Caki2 (cell line): ENCODE measurements at regions not wholly inside any gene's neighbourhood (a gene's known extent, or its start where the extent isn't known, plus 50 kb on each side); places are given as distances from the start of the nearest gene placed in this dataset.

Experiments used
- DNase-seq: peaks from one replicate; pipeline ENCODE4 v3.0.0-alpha.2; 2015; ENCODE audit warnings: low read depth
- in situ Hi-C: cut with HindIII; loops from 2 replicates; pipeline ENCODE4 v1.10.0; 2016; ENCODE audit warnings: low sequenced_read_pairs, low pct_unique_long_range_greater_than_20kb, mixed read lengths

DNA sequence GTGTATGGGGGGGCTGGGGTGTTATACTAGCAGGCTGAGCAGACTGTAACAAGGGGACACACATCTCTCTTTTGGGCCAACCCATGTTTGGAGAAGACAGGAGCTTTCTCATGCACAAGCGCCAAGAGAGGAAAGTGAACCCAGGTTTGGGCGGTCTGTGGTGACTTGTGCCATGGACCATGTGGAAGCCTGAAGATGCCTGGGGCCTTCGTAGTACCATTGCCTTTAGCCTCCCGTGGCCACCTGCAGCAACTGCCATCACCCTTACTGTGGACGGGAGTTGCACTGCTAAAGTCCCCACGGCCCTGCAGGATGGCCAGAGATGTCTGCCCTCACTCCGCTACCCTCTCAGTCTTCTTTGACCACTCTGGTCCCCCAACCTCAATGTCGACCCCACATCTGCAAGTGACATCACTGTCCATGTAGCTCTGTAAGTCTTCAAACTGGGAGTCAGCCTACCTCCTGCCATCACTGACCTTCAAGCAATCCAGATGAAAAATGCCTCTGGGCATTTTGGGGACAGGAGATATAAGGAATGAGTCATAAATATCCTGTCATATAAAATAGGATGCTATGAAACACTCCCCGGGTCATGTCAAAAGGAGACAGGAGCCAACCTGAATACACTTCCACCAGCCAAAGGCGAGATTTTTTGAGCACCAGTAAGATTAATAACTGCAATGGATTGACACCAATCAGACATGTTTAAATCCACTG lies 74.7 kb upstream of the C15orf39 start:
- in situ Hi-C loops: no loop called here
- no peak for DNase-seq

DNA sequence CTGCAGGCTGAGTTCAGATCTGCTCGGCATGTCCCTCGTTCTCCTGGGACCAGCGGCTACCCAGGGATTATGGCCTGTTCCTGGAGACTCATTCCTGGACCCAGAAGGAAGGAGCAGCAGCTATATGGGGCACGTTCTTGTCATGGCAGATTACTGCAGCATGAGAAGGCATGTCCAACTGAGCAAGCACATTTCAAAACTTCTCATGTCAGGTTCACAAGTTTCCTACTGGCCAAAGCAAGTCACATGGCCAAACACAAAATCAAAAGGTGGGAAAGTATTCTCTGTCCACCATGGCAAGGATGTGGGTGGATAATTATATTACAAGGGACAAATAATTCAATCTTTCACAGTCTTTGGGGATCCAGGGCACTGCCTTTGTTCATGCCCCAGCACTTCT lies 71.9 kb upstream of the C15orf39 start:
- in situ Hi-C loops: no loop called here
- DNase-seq: no peak

DNA sequence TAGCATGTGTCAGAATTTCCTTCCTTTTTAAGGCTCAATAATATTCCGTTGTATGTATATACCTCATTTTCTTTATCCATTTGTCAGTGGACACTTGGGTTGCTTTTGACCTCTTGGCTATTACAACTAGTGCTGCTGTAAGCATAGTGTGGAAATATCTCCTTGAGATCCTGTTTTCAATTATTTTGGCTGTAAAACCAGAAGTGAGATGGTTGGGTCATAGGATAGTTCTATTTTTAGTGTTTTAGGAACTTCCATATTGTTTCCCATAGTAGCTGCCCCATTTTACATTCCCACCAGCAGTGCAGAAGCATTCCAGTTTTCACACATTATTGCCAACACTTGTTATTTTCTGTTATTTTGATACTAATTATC lies 70.4 kb upstream of the C15orf39 start:
- no peak for DNase-seq
- in situ Hi-C loops: no loop called here

DNA sequence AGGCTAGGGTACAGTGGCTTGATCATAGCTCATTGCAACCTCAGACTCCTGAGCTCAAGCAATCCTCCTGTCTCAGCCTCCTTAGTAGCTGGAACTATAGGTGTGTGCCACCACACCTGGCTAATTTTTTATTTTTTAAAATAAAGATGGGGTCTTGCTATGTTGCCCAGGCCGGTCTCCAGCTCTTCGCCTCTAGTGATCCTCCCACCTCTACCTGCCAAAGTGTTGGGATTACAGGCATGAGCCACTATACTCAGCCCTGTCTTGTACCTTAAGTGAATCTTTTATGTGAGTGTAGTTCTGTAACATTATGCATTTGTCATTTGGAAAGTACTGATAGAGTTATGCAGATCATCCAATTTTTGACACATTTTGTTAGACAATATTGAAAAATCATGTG lies 66.9 kb upstream of the C15orf39 start:
- no peak for DNase-seq
- in situ Hi-C loops: no loop called here

DNA sequence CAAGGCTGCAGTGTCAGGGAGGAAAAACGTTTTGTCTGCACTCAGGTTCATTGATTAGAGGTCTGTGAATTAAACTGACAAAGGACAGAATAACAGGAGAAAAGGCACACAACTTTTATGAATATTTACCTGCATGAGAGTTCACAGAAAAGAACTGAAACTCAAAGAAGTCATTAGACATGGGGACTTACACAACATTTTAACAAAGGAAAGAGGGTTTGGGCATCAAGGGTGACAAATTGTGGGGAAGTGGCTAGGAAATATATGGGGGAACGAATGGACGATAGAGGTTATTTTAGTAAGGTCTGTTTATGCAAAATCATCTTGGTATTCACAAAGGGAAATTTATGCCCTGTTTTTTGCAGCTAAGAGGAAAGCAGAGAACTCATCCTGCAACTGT lies 65.6 kb upstream of the C15orf39 start:
- in situ Hi-C loops: no loop called here
- DNase-seq: no peak

DNA sequence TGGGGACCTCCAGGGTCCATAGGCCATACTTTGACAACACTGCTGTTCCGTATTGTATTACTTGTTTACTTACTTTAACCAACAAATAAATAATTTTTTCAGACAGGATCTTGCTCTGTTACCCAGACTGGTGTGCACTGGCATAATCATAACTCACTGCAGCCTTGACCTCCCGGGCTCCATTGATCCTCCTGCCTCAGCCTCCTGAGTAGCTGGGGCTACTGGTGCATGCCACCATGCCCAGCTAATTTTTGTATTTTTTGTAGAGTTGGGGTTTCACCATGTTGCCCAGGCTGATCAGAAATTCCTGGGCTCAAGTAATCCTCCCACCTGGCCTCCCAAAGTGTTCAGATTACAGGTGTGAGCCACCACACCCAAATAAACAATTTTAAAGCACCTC lies 64.9 kb upstream of the C15orf39 start:
- in situ Hi-C loops: no loop called here
- no peak for DNase-seq

DNA sequence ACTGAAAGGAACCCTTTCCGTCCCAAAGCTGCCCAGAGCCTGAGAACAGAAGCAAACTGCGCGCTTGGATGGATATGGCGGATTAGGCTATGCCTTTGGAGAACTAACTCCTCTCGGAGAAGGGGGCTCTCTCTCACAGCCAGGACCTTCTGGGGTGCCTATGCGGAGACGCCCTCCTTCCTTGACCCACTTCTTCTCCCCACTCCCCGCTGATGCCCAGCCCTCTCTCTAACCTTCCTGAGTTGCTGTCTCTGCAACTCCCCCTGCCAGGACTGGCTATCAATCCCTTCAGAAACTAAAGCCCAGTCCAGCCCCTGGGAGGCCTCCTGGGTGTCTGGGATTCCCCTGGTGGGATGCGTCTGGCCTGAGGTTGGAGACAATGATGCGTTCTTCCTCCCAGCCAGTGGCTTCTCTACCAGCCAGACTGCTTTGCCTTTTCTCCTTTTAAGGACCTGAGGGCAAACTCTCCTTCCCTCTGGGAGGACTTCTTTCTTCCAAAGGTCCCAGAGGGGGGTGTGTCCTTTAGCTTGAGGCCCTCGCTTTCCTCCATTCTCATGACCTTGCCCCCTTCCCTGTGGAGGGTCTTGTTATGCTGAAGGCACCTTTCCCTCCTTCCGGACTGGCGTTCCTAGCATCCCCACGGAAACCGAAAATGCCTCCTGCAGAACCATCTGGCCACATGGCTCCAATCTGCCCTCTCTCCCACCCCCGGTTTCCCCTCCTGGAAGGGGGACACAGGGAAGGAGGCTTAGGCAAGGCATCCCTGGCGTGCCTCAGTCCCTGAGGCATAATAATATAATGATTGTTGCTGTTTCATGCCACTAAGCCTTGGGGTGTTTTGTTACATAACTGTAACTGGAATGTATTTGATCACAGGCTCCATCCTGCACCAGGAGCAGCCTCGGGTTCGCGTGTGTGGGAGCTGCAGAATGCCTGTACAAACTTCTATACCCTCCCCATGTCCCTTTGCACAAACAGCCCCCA lies 63.4 kb upstream of the C15orf39 start:
- in situ Hi-C loops: no loop called here
- DNase-seq: no peak

DNA sequence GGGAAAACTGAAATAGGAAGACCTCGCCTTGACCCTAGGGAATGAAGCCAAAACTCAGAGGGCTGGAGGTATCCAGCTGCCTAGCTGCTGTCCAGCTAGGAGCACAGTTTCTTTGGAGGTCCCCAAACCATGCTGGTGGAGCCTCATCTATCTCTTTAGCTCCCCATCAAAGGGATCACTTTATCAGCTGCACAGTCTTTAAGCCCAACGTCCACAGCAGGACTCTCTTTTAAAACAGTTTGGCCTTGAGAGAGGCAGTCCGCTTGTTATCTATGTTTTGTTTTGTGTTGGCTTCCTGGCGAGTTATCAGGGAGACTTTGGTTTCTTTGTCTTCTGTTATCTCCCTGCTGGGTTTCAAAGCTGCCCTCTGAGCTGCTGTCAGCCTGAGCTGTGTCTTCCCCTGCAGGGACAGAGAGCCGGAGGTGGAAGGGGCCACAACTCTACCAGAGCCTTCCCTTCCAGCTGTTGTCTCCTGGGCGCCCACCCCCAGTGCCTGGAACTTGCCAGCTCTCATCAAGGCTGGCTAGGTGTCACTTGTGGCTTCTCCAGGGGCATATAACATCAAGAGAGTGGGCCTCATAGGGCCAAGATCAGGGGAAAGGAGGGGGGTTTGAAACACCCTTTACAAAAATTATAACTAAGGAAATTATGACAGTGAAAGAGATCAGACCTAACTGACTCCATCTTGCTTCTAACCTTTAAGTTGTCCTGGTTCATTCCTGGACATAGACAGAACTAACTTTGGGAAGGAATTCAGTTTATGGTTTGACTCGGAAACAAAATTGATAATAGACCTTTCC lies 61.4 kb upstream of the C15orf39 start:
- no peak for DNase-seq
- in situ Hi-C loops: no loop called here

DNA sequence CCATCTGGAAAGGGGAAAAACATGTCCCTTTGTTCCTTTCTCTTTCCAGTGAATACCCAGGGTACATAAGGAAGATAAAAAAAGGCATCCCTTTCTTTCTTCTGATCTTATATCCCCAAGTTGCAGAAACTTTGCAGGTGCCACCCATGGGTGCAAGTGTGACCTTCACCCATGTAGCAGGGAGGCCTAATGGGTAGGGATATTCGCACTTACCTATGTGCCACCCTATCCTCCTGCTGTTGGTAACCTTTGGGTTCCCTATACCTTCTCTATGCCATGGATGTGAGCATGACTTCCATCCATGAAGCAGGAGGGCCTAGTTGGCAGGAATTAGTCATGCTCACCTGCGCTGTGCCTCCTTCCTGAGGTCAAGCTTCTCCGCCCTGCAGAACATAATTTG lies 59.2 kb upstream of the C15orf39 start:
- DNase-seq: no peak
- in situ Hi-C loops: no loop called here

DNA sequence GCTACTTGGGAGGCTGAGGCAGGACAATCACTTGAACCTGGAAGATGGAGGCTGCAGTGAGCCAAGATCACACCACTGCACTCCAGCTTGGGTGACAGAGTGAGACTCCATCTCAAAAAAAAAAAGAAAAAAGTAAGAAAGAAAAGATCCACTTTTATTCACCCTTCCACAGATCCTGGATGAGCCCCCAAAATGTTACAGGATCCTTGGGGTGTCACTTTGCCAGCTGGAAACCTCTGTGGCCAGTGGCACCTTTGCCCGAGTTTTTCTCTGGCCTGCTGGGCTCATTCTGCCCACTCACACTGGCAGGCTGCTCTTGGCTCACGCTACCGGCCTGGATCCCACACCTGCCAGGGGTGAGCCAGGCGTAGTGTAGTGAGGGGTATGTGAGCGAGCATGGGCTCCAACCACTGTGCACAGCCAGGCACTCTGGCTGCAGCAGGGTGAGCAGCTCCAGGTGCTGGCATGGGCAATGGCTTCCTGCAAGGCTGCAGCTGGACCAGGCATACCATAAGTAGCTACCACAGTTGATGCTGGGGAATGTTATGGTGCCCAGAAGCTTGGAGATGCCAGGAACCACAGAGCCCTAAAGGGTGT lies 57.8 kb upstream of the C15orf39 start:
- peak; percentile 41 for DNase-seq

DNA sequence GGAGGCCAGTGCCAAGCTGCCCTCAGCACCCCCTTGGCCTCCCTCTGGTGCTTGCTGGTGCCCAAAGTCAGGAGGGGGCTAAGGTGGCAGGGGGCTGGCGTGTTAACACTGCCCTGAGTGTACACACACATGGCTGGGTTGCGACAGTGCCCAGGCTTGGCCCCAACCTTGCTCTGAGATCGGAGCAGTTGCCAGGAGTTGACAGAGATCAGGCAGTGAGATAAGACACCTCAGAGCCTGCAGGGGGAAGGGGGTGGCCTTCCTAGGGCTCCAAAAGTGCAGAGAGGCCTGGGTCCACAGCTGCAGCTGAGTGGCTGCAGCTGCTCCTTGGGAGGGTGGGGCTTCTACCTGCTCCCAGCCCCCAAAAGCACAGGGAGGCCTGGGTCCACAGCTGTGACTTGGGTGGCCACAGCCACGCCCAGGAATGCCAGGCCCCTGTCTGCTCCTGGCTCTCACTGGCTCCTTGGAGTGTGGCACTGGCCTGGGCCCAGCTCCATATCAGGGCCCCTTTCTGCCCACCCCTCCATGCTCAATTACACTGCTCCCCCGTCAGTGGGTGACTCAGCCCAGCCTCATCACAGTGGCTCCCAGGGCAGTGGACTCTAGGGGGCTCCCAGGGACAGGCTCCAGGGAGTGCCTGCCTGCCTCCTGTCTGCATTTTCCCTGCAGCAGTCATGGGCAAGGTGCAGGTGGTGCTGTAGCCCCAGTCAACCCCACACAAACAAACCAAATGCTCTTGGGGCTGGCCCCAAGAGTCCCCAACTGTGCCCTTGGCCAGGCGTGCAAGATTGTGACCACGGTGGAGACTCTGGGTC lies 56.4 kb upstream of the C15orf39 start:
- no peak for DNase-seq

More for the DNA sequence above, 57.8 kb upstream of the C15orf39 start:
- in situ Hi-C loops: no loop called here

DNA sequence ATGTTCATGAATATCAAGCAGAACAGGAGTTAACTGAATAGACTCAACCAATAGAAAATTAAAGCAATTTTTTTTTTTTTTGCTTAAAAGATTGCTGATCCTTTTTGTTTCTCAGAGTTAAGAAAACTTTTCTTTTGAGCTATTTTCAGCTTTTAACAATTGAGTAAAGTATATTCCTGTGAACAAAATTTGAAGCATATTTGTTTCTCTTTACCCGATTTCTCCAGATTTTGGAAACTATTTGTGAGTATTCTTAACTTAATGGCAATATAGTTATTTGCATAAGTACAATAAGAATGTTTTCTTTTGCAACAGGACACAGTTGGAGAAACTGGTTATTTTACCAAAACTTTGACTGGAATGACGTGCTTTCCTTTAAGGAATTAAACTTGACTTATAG lies 53.4 kb upstream of the C15orf39 start:
- DNase-seq: peak; percentile 35
- in situ Hi-C loops: no loop called here

More for the DNA sequence above, 56.4 kb upstream of the C15orf39 start:
- in situ Hi-C loops: no loop called here

DNA sequence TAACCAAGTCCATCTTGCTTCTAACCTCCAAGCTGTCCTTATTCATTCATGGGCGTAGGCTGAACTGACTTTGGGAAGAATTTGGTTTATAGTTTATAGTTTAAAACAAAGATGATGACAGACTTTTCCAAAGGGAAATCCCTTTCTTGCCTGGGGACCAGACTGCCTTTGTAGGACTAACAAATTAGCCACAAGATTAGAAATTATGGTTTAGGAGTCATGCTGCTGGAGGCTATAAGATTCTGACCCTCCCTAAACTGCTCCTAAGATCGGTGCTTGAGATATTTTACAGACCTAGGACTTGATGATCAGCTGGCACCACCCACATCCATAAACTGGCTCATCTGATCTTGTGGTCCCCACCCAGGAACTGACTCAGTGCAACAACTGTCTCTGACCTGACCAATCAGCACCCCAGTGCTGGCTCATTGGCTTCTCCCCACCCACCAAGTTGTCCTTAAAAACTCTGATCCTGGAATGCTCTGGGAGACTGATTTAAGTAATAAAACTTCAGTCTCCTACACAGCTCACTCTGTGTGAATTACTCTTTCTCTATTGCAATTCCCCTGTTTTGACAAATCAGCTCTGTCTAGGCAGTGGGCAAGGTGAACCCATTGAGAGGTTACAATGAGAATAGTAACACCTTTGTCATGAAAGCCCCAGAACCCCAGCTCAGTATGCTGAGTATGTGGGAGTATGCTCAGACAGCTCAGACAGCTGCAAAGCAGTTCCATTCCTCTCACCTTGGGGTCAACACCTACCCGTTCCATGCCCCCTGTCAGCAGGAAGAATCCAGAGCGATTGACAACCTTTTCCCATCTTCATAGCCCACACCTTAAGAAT lies 51.6 kb upstream of the C15orf39 start:
- in situ Hi-C loops: no loop called here
- DNase-seq: peak; percentile 26

DNA sequence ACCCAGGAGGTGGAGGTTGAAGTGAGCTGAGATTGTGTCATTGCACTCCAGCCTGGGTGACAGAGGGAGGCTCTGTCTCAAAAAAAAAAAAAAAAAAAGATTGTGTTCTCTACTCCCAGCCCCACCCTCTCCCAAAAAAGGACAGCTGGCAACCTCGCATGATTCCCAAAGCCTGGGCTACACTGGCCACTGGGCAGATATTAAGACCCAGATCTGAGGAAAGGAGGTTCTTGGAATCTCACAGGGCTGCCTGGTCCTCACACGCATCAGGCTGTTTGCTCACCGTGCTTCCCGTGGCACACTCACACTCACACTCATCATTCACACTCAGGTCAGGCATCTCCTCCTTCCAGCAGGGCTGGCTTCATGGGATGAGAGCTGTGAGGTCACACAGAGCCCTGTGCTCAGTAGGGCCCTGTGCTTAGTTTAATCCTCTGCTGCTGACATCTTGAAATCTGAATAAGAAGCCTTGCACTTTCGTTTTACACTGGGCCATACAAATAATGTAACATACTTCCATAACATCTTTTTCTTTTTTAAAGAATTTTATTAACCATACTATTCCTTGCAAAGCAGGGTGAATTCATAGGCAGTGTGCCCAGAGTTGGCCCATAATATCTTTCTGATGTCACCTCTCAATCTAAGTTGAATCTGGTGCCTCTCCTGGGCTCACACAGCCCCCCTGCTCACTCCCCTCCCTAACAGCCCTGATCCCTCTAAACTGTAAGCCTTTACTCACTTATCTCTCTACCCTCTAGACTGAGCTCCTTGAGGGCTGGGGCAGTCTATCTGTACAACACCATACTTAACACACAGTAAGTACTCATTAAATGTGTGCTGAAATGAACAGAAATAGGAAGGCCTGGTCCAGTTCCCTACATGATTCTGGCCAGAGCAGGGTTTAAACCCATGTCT lies 50.2 kb upstream of the C15orf39 start:
- in situ Hi-C loops: no loop called here
- DNase-seq: no peak
